ENCODE measurements at regions not wholly inside any gene's neighbourhood (a gene's known extent, or its start where the extent isn't known, plus 50 kb on each side); places are given as distances from the start of the nearest gene placed in this dataset.
"Not testable (repeated sequence)": the region's sequence is repeated elsewhere in the genome, so short reads cannot be mapped to it uniquely, and the experiment has no call there.

DNA sequence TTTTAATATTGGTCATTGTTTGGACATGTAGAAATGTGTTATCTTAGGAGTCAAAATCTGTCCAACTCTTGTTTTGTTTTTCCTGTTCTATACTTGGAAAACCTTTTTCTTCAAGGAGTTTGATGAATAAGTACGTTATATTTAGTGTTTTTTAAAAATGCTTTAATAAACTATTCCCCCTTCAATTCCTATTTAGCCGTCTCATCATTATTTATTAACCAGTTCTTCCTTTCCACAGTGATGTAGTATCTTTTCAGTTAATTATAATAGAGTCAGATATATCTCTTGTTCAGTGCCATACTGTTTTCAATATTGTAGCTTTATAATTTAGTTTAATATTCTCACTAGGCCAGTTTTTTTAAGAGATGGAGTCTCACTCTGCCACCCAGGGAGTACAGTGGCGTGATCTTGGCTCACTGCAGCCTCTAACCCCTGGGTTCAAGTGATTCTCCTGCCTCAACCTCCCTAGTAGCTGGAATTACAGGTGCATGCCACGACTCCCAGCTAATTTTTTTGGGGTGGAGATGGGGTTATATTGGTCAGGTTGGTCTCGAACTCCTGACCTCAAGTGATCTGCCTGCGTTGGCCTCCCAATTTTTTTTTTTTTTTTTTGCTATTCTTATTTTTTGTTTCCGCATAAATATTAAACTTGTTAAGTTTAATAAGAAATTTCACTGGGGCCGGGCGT is 72.9 kb downstream of the KPNA2 start:
- H3K4me3 ChIP-seq = no peak overlapping the region
- no peak overlapping the region for H3K4me2 ChIP-seq (ENCODE audit: unreplicated experiment)
- no peaks in the 10 kb centered on the region for H4K20me1 ChIP-seq (ENCODE audit: insufficient read depth)
- DNase-seq = no peak
- H3K27ac ChIP-seq = no peak overlapping the region
- no peaks in the 10 kb centered on the region for H3K36me3 ChIP-seq (ENCODE audit: low read depth)
- in situ Hi-C loops (cut with MboI) = no loop called here
- H3K79me2 ChIP-seq (ENCODE audit: insufficient read depth) = peaks cover 39% of the 10 kb centered on the region
- no peaks in the 10 kb centered on the region for H3K27me3 ChIP-seq (replicated peaks; ENCODE audit: insufficient read depth)
- no peaks in the 10 kb centered on the region for H3K9me3 ChIP-seq (ENCODE audit: low read depth)
- WGBS, 2 experiments (ENCODE audit: low coverage in 1 of 2, low lambda C conversion rate in 2 of 2, missing lambda C conversion rate in 2 of 2) = 77 to 81% methylated on average over 9 of the region's 9 CpGs
- H3K4me1 ChIP-seq (ENCODE audit: insufficient read depth) = no peaks in the 10 kb centered on the region
- H3K9ac ChIP-seq = no peak overlapping the region
- TF ChIP-seq EZH2phosphoT487 (IDR thresholded peaks at IDR 0.05; ENCODE audit: insufficient read depth, low read depth) (no peak), EZH2 (IDR thresholded peaks at IDR 0.05; ENCODE audit: insufficient read depth, poor library complexity, severe bottlenecking) (no peak)
- H3F3A ChIP-seq (ENCODE audit: insufficient read depth) = peaks cover under 1% of the 10 kb centered on the region; the same call in 1 of the 2 replicates
- H3K9me2 ChIP-seq (ENCODE audit: insufficient read depth) = no peaks in the 10 kb centered on the region
- H2AFZ ChIP-seq = no peak overlapping the region

DNA sequence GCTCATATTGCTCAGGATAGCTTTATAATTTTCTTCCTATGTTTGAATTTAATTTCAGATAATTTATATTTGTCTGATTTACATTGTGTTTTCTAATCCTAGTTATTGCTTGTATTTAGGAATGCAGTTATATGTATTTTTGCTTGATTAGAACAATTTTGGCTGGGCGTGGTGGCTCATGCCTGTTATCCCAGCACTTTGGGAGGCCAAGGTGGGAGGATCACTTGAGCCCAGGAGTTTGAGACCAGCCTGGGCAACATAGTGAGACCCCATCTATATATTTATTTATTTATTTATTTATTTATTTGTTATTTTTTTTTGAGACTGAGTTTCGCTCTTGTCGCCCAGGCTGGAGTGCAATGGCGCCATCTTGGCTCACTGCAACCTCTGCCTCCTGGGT is 73.9 kb downstream of the KPNA2 start:
- peaks cover 39% of the 10 kb centered on the region for H3K79me2 ChIP-seq (ENCODE audit: insufficient read depth)
- H3F3A ChIP-seq (ENCODE audit: insufficient read depth); H3K9me2 ChIP-seq (ENCODE audit: insufficient read depth); H3K4me1 ChIP-seq (ENCODE audit: insufficient read depth); H4K20me1 ChIP-seq (ENCODE audit: insufficient read depth); H3K4me2 ChIP-seq (ENCODE audit: unreplicated experiment); H3K4me3 ChIP-seq; H3K36me3 ChIP-seq (ENCODE audit: low read depth); in situ Hi-C loops (cut with MboI); H3K9ac ChIP-seq; H3K9me3 ChIP-seq (ENCODE audit: low read depth); H3K27me3 ChIP-seq (replicated peaks; ENCODE audit: insufficient read depth); H2AFZ ChIP-seq; H3K27ac ChIP-seq; DNase-seq: not testable (repeated sequence)
- WGBS, 2 experiments (ENCODE audit: low coverage in 1 of 2, low lambda C conversion rate in 2 of 2, missing lambda C conversion rate in 2 of 2) = 97 to 100% methylated on average over 4 of the region's 4 CpGs

DNA sequence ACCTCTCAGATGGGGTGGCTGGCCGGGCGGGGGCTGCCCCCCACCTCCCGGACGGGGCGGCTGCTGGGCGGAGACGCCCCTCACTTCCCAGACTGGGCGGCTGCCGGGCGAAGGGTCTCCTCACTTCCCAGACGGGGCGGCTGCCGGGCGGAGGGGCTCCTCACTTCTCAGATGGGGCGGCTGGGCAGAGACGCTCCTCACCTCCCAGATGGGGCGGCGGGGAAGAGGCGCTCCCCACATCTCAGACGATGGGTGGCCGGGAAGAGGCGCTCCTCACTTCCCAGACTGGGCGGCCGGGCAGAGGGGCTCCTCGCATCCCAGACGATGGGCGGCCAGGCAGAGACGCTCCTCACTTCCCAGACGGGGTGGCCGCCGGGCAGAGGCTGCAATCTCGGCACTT is 80.7 kb downstream of the KPNA2 start:
- H3K9me3 ChIP-seq (ENCODE audit: low read depth); in situ Hi-C loops (cut with MboI); H3K27ac ChIP-seq; H3K27me3 ChIP-seq (replicated peaks; ENCODE audit: insufficient read depth); H3K4me3 ChIP-seq; H3K9me2 ChIP-seq (ENCODE audit: insufficient read depth); H3K4me2 ChIP-seq (ENCODE audit: unreplicated experiment); H3K36me3 ChIP-seq (ENCODE audit: low read depth); H2AFZ ChIP-seq; H3F3A ChIP-seq (ENCODE audit: insufficient read depth); DNase-seq; H3K4me1 ChIP-seq (ENCODE audit: insufficient read depth); H3K9ac ChIP-seq; H4K20me1 ChIP-seq (ENCODE audit: insufficient read depth); H3K79me2 ChIP-seq (ENCODE audit: insufficient read depth): not testable (repeated sequence)
- 96 to 100% methylated on average over 4 to 32 of the region's 32 CpGs for WGBS, 2 experiments (ENCODE audit: low coverage in 1 of 2, low lambda C conversion rate in 2 of 2, missing lambda C conversion rate in 2 of 2)

DNA sequence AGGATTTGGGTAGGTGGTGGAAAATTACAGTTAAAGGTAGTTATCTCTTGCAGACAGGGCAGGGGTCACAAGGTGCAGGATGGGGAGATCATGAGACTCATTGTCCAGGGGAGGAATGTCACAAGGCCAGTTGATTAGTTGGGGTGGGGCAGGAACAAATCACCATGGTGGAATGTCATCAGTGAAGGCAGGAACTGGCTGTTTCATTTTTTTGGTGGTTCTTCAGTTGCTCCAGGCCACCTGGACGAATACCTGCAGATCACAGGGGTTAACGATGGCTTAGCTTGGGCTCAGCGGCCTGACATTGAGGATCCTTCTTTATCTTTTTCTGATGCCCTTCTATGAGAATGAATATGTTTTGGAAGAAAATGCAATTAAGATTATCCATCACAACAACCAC is 87.1 kb downstream of the KPNA2 start:
- 91 to 96% methylated on average over 3 of the region's 3 CpGs for whole genome bisulfite sequencing, 2 experiments (ENCODE audit: low coverage in 1 of 2, low lambda C conversion rate in 2 of 2, missing lambda C conversion rate in 2 of 2)
- no peaks in the 10 kb centered on the region for H3K9me3 ChIP-seq (ENCODE audit: low read depth)
- no peaks in the 10 kb centered on the region for H3F3A ChIP-seq (ENCODE audit: insufficient read depth)
- H3K4me2 ChIP-seq (ENCODE audit: unreplicated experiment) = no peak overlapping the region
- no peak overlapping the region for H2AFZ ChIP-seq
- H3K27me3 ChIP-seq (replicated peaks; ENCODE audit: insufficient read depth) = no peaks in the 10 kb centered on the region
- H3K9me2 ChIP-seq (ENCODE audit: insufficient read depth) = no peaks in the 10 kb centered on the region
- H3K4me1 ChIP-seq (ENCODE audit: insufficient read depth) = no peaks in the 10 kb centered on the region
- no peak overlapping the region for H3K27ac ChIP-seq
- no peak overlapping the region for H3K4me3 ChIP-seq
- in situ Hi-C loops (cut with MboI) = no loop called here
- no peaks in the 10 kb centered on the region for H3K36me3 ChIP-seq (ENCODE audit: low read depth)
- TF ChIP-seq EZH2 (IDR thresholded peaks at IDR 0.05; ENCODE audit: insufficient read depth, poor library complexity, severe bottlenecking) (no peak), EZH2phosphoT487 (IDR thresholded peaks at IDR 0.05; ENCODE audit: insufficient read depth, low read depth) (no peak)
- H4K20me1 ChIP-seq (ENCODE audit: insufficient read depth) = no peaks in the 10 kb centered on the region
- no peaks in the 10 kb centered on the region for H3K79me2 ChIP-seq (ENCODE audit: insufficient read depth)
- H3K9ac ChIP-seq = no peak overlapping the region
- no peak for DNase-seq

All from GM23248 (cell line).